ENCODE measurements at regions not wholly inside any gene's neighbourhood (a gene's known extent, or its start where the extent isn't known, plus 50 kb on each side); places are given as distances from the start of the nearest gene placed in this dataset.

DNA sequence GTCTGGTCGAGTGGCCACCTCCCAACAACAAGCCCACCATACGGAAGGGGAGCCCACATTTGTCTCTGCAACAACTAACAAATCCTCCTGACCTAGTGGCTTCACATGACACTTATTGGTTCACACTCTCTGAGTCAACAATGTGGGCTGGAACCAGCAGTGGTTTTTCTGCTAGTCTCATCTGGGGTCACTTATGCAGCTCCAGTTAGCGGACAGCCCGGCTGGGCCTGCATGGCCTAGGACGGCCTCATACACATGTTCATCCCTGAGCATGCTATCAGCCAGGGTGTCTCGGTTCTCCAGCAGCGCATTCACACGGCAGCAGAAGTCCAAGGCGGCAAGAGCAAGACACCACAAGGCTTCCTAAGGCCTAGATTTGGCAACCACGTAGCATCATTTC lies 281.7 kb downstream of the XXYLT1 start:
- no peak for TF ChIP-seq RAD21 (IDR thresholded peaks at IDR 0.05; ENCODE audit: low read depth)
- TF ChIP-seq CREB1 (IDR thresholded peaks at IDR 0.05; ENCODE audit: low read depth), result no peak
- TF ChIP-seq TEAD4 (IDR thresholded peaks at IDR 0.05), result no peak
- TF ChIP-seq, protein P1, sequence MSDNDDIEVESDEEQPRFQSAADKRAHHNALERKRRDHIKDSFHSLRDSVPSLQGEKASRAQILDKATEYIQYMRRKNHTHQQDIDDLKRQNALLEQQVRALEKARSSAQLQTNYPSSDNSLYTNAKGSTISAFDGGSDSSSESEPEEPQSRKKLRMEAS (IDR thresholded peaks at IDR 0.05), result no peak
- no peak for TF ChIP-seq EP300 (IDR thresholded peaks at IDR 0.05; ENCODE audit: borderline replicate concordance)
- TF ChIP-seq, protein P2, sequence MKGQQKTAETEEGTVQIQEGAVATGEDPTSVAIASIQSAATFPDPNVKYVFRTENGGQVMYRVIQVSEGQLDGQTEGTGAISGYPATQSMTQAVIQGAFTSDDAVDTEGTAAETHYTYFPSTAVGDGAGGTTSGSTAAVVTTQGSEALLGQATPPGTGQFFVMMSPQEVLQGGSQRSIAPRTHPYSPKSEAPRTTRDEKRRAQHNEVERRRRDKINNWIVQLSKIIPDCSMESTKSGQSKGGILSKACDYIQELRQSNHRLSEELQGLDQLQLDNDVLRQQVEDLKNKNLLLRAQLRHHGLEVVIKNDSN (IDR thresholded peaks at IDR 0.05), result no peak
- TF ChIP-seq EGR1 (IDR thresholded peaks at IDR 0.05), result no peak
- TF ChIP-seq FOXM1 (IDR thresholded peaks at IDR 0.05; ENCODE audit: borderline replicate concordance, low read depth), result no peak
- TF ChIP-seq CEBPB (IDR thresholded peaks at IDR 0.05), result no peak
- no peak for TF ChIP-seq TAF1 (IDR thresholded peaks at IDR 0.05; ENCODE audit: low read depth)
- no peak for TF ChIP-seq TCF12 (IDR thresholded peaks at IDR 0.05; ENCODE audit: low read depth)
- TF ChIP-seq YY1 (IDR thresholded peaks at IDR 0.05; ENCODE audit: low read depth), result no peak
- no peak for TF ChIP-seq ZBTB7A (IDR thresholded peaks at IDR 0.05; ENCODE audit: low read depth)
- TF ChIP-seq, protein P3, sequence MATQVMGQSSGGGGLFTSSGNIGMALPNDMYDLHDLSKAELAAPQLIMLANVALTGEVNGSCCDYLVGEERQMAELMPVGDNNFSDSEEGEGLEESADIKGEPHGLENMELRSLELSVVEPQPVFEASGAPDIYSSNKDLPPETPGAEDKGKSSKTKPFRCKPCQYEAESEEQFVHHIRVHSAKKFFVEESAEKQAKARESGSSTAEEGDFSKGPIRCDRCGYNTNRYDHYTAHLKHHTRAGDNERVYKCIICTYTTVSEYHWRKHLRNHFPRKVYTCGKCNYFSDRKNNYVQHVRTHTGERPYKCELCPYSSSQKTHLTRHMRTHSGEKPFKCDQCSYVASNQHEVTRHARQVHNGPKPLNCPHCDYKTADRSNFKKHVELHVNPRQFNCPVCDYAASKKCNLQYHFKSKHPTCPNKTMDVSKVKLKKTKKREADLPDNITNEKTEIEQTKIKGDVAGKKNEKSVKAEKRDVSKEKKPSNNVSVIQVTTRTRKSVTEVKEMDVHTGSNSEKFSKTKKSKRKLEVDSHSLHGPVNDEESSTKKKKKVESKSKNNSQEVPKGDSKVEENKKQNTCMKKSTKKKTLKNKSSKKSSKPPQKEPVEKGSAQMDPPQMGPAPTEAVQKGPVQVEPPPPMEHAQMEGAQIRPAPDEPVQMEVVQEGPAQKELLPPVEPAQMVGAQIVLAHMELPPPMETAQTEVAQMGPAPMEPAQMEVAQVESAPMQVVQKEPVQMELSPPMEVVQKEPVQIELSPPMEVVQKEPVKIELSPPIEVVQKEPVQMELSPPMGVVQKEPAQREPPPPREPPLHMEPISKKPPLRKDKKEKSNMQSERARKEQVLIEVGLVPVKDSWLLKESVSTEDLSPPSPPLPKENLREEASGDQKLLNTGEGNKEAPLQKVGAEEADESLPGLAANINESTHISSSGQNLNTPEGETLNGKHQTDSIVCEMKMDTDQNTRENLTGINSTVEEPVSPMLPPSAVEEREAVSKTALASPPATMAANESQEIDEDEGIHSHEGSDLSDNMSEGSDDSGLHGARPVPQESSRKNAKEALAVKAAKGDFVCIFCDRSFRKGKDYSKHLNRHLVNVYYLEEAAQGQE (IDR thresholded peaks at IDR 0.05; ENCODE audit: low read depth), result no peak
- no peak for TF ChIP-seq NFIC (IDR thresholded peaks at IDR 0.05)

DNA sequence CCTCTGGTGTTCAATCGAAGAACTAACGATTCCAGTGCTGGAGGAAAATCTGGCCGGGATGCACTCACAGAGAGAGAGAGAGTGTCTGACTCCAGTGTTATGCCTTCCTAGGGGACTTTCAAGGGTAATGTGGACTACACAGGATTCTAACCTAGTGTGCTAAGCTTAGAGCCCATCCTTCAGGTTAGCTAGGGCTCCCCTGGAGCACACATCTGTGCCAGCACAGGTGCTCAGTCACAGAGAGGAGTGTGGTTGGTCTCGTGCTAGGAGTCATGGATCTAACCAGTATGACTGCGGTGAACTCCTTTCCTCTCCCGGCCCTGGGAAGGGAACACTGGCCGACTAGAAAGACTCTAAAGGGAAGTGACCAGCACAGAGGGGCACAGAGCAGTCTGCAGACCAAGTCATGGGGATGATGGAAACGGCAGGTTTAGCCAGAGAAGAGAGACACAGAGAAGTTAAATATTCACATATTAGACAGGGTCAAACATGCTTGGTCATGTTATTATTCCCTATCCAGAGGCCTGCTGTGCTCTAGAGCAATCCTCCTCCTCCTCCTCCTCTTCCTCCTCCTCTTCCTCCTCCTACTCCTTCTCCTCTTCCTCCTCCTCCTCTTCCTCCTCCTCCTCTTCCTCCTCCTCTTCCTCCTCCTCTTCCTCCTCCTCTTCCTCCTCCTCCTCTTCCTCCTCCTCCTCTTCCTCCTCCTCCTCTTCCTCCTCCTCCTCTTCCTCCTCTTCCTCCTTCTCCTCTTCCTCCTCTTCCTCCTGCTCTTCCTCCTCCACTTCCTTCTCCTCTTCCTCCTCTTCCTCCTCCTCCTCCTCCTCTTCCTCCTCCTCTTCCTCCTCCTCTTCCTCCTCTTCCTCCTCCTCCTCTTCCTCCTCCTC lies 280.3 kb downstream of the XXYLT1 start:
- TF ChIP-seq, protein P3 (IDR thresholded peaks at IDR 0.05; ENCODE audit: low read depth), result no peak
- TF ChIP-seq FOXM1 (IDR thresholded peaks at IDR 0.05; ENCODE audit: borderline replicate concordance, low read depth) (no peak), CREB1 (IDR thresholded peaks at IDR 0.05; ENCODE audit: low read depth) (no peak), TAF1 (IDR thresholded peaks at IDR 0.05; ENCODE audit: low read depth) (no peak), TCF12 (IDR thresholded peaks at IDR 0.05; ENCODE audit: low read depth) (no peak), YY1 (IDR thresholded peaks at IDR 0.05; ENCODE audit: low read depth) (no peak), RAD21 (IDR thresholded peaks at IDR 0.05; ENCODE audit: low read depth) (no peak), CEBPB (IDR thresholded peaks at IDR 0.05) (no peak), EP300 (IDR thresholded peaks at IDR 0.05; ENCODE audit: borderline replicate concordance) (no peak), TEAD4 (IDR thresholded peaks at IDR 0.05) (no peak), NFIC (IDR thresholded peaks at IDR 0.05) (no peak), ZBTB7A (IDR thresholded peaks at IDR 0.05; ENCODE audit: low read depth) (no peak)
- TF ChIP-seq, protein P1 (IDR thresholded peaks at IDR 0.05), result no peak
- TF ChIP-seq, protein P2 (IDR thresholded peaks at IDR 0.05), result no peak

DNA sequence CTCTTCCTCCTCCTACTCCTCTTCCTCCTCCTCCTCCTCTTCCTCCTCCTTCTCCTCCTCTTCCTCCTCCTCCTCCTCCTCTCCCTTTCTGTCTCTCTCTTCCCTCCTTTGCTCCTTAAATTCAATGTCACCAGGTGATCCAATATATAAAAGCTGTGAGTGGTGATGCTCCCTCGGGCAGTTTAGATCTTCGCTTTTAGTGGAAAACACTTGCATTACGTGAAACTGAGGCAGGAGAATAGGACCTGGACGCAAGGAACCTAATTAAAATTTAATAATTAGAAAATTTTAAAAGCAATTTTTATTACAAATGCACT lies 279.7 kb downstream of the XXYLT1 start:
- no peak for TF ChIP-seq CREB1 (IDR thresholded peaks at IDR 0.05; ENCODE audit: low read depth)
- no peak for TF ChIP-seq NFIC (IDR thresholded peaks at IDR 0.05)
- TF ChIP-seq EP300 (IDR thresholded peaks at IDR 0.05; ENCODE audit: borderline replicate concordance), result no peak
- TF ChIP-seq, protein P1 (IDR thresholded peaks at IDR 0.05), result no peak
- TF ChIP-seq FOXM1 (IDR thresholded peaks at IDR 0.05; ENCODE audit: borderline replicate concordance, low read depth), result no peak
- TF ChIP-seq TEAD4 (IDR thresholded peaks at IDR 0.05), result no peak
- TF ChIP-seq TCF12 (IDR thresholded peaks at IDR 0.05; ENCODE audit: low read depth), result no peak
- TF ChIP-seq, protein P2 (IDR thresholded peaks at IDR 0.05), result no peak
- TF ChIP-seq YY1 (IDR thresholded peaks at IDR 0.05; ENCODE audit: low read depth), result no peak
- TF ChIP-seq, protein P3 (IDR thresholded peaks at IDR 0.05; ENCODE audit: low read depth), result no peak
- TF ChIP-seq ZBTB7A (IDR thresholded peaks at IDR 0.05; ENCODE audit: low read depth), result no peak
- no peak for TF ChIP-seq EGR1 (IDR thresholded peaks at IDR 0.05)
- no peak for TF ChIP-seq RAD21 (IDR thresholded peaks at IDR 0.05; ENCODE audit: low read depth)
- no peak for TF ChIP-seq TAF1 (IDR thresholded peaks at IDR 0.05; ENCODE audit: low read depth)
- TF ChIP-seq CEBPB (IDR thresholded peaks at IDR 0.05), result no peak
